ENCODE measurements at regions not wholly inside any gene's neighbourhood (a gene's known extent, or its start where the extent isn't known, plus 50 kb on each side); places are given as distances from the start of the nearest gene placed in this dataset.

DNA sequence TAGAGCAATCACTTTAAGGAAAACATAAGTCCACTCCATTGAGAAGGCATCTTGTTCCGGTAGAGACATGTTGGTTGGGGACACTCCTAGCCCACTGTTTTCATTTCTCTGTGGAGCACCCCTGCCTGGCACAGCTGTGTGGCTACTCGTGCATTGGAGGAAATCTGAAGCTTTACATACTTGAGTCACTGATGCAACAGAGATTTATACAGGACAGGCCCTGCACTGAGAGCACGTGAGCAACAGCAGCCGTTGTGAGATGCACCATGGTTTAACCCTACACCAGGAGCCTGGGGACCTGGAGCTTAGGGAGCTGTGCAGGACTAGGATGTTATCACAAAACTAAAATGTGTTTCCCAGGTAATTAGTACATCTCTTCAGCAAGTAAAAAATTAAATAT is 230.7 kb upstream of the IRX1 start:
- DNase-seq: no peak
- no peak overlapping the region for H3K27ac Mint-ChIP-seq
- no peak for TF ChIP-seq CTCF (IDR thresholded peaks at IDR 0.05)
- no peaks in the 10 kb centered on the region for H3K4me1 Mint-ChIP-seq (ENCODE audit: low read depth)
- no peaks in the 10 kb centered on the region; the same call in 1 of the 2 replicates for H3K27me3 Mint-ChIP-seq (ENCODE audit: insufficient read depth)
- peaks cover 57% of the 10 kb centered on the region for H3K9me3 Mint-ChIP-seq
- no peak overlapping the region for H3K4me3 Mint-ChIP-seq
- H3K36me3 Mint-ChIP-seq (ENCODE audit: low read depth): peaks cover 5% of the 10 kb centered on the region; the same call in 1 of the 2 replicates

DNA sequence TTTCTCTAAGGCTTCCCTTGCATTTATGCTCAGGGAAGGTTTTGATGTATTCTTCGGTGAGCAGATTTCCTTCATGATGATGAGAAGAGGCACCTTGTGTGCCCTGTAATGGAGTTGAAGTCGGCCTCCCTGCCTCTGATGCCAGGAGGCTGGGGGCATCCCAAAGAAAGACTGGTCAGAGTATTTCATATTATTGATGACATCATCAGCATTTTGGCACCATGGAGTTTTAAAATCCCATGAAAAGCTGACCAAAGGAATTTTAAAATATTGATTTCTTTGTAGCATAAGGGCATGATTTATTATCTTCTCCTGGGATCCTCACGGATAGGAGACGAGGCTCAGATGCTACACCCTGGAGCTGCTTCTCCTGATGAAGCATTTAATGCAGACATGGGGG is 231.2 kb upstream of the IRX1 start:
- H3K4me3 Mint-ChIP-seq: no peak overlapping the region
- H3K27me3 Mint-ChIP-seq (ENCODE audit: insufficient read depth): no peaks in the 10 kb centered on the region; the same call in 1 of the 2 replicates
- no peak for DNase-seq
- H3K36me3 Mint-ChIP-seq (ENCODE audit: low read depth): peaks cover 5% of the 10 kb centered on the region; the same call in 1 of the 2 replicates
- peaks cover 55% of the 10 kb centered on the region for H3K9me3 Mint-ChIP-seq
- H3K4me1 Mint-ChIP-seq (ENCODE audit: low read depth): no peaks in the 10 kb centered on the region
- no peak overlapping the region for H3K27ac Mint-ChIP-seq
- TF ChIP-seq CTCF (IDR thresholded peaks at IDR 0.05): no peak

GRCh38 chr5:3362606-3362910 is 233.1 kb upstream of the IRX1 start:
- H3K9me3 Mint-ChIP-seq: peaks cover 53% of the 10 kb centered on the region
- H3K27ac Mint-ChIP-seq: no peak overlapping the region
- no peak overlapping the region for H3K4me3 Mint-ChIP-seq

GRCh38 chr5:3361811-3362605 is 233.6 kb upstream of the IRX1 start:
- Mint-ChIP-seq H3K9me3 (peaks cover 55% of the 10 kb centered on the region), H3K4me3 (no peak overlapping the region), H3K36me3 (ENCODE audit: low read depth) (peaks cover 5% of the 10 kb centered on the region; the same call in 1 of the 2 replicates), H3K4me1 (ENCODE audit: low read depth) (no peaks in the 10 kb centered on the region), H3K27ac (no peak overlapping the region), H3K27me3 (ENCODE audit: insufficient read depth) (no peaks in the 10 kb centered on the region; the same call in 1 of the 2 replicates)
- no peak for TF ChIP-seq CTCF (IDR thresholded peaks at IDR 0.05)
- DNase-seq: no peak

More at GRCh38 chr5:3362606-3362910, 233.1 kb upstream of the IRX1 start:
- Mint-ChIP-seq H3K27me3 (ENCODE audit: insufficient read depth) (no peaks in the 10 kb centered on the region; the same call in 1 of the 2 replicates), H3K4me1 (ENCODE audit: low read depth) (no peaks in the 10 kb centered on the region), H3K36me3 (ENCODE audit: low read depth) (peaks cover 5% of the 10 kb centered on the region; the same call in 1 of the 2 replicates)
- no peak for TF ChIP-seq CTCF (IDR thresholded peaks at IDR 0.05)
- no peak for DNase-seq

DNA sequence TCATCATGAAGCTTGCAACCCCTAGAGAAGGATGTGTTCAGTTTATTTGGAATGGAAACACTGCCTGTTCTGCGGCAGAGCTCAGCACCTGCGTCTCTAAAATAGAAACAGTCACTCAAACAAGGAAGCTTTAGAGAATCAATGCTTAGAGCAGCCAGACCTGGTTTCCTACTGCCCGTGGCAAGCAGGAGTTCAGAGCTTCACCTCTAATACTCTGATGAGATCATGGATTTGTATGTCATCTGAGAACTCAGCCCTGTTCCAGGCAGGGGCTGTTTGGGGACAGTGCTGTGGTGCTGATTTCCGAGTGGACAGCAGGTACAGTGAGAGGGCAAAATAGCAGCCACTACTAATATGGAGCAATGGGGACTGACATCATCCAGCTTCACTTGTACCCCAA is 236.0 kb upstream of the IRX1 start:
- H3K27me3 Mint-ChIP-seq (ENCODE audit: insufficient read depth): no peaks in the 10 kb centered on the region; the same call in 1 of the 2 replicates
- peaks cover 5% of the 10 kb centered on the region; the same call in 1 of the 2 replicates for H3K36me3 Mint-ChIP-seq (ENCODE audit: low read depth)
- H3K9me3 Mint-ChIP-seq: peaks cover 50% of the 10 kb centered on the region
- no peak overlapping the region for H3K27ac Mint-ChIP-seq
- H3K4me3 Mint-ChIP-seq: no peak overlapping the region
- DNase-seq: no peak
- no peaks in the 10 kb centered on the region for H3K4me1 Mint-ChIP-seq (ENCODE audit: low read depth)
- TF ChIP-seq CTCF (IDR thresholded peaks at IDR 0.05): no peak

Measured in HFFc6 (cell line).